HL-60 (cell line): ENCODE measurements at regions not wholly inside any gene's neighbourhood (a gene's known extent, or its start where the extent isn't known, plus 50 kb on each side); places are given as distances from the start of the nearest gene placed in this dataset.

ENCODE experiments used
- DNase-seq, 2 experiments: peaks; one replicate each; pipeline ENCODE4 v3.0.0-alpha.2; 2010 to 2020; ENCODE audit warnings: low read depth in 1 of 2, low spot score in 1 of 2
- H3K27ac ChIP-seq: fragments of 250-450 bp; sonication (Bioruptor Pico); replicated peaks from 2 replicates; pipeline ENCODE4 v1.5.1; 2020; ENCODE audit warnings: mild to moderate bottlenecking, moderate library complexity
- H3K27me3 ChIP-seq: fragments of 250-450 bp; sonication (Bioruptor Pico); 2 replicates; pipeline ENCODE4 v1.5.1; 2021; ENCODE audit warnings: mild to moderate bottlenecking, moderate library complexity; ENCODE audit not compliant: insufficient read depth, poor library complexity, severe bottlenecking
- H3K4me3 ChIP-seq: replicated peaks from 2 replicates; pipeline ENCODE4 v1.5.1; 2011; ENCODE audit warnings: mild to moderate bottlenecking, control low read depth, low read length; ENCODE audit not compliant: insufficient read depth
- GABPA ChIP-seq: IDR thresholded peaks from 2 replicates; pipeline ENCODE4 v1.6.1; 2012; ENCODE audit warnings: low read depth
- POLR2AphosphoS5 ChIP-seq: IDR thresholded peaks from 2 replicates; pipeline ENCODE4 v1.6.1; 2012; ENCODE audit warnings: low read depth
- SPI1 ChIP-seq: IDR thresholded peaks from 2 replicates; pipeline ENCODE4 v1.6.1; 2012; ENCODE audit warnings: low read depth, mild to moderate bottlenecking, borderline replicate concordance
- TF ChIP-seq, protein P1 (sequence below): IDR thresholded peaks from one replicate; pipeline ENCODE4 v1.5.1; 2011; ENCODE audit warnings: low read length, control low read depth, inconsistent platforms; ENCODE audit not compliant: insufficient read depth
- TF ChIP-seq, protein P2 (sequence below): IDR thresholded peaks from 2 replicates; pipeline ENCODE4 v1.6.1; 2012; ENCODE audit warnings: low read depth; ENCODE audit not compliant: insufficient replicate concordance

- TF ChIP-seq POLR2AphosphoS5, result no peak
- no peak for TF ChIP-seq SPI1
- no peak for TF ChIP-seq GABPA
- TF ChIP-seq, protein P1, sequence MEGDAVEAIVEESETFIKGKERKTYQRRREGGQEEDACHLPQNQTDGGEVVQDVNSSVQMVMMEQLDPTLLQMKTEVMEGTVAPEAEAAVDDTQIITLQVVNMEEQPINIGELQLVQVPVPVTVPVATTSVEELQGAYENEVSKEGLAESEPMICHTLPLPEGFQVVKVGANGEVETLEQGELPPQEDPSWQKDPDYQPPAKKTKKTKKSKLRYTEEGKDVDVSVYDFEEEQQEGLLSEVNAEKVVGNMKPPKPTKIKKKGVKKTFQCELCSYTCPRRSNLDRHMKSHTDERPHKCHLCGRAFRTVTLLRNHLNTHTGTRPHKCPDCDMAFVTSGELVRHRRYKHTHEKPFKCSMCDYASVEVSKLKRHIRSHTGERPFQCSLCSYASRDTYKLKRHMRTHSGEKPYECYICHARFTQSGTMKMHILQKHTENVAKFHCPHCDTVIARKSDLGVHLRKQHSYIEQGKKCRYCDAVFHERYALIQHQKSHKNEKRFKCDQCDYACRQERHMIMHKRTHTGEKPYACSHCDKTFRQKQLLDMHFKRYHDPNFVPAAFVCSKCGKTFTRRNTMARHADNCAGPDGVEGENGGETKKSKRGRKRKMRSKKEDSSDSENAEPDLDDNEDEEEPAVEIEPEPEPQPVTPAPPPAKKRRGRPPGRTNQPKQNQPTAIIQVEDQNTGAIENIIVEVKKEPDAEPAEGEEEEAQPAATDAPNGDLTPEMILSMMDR, result no peak
- TF ChIP-seq, protein P2, sequence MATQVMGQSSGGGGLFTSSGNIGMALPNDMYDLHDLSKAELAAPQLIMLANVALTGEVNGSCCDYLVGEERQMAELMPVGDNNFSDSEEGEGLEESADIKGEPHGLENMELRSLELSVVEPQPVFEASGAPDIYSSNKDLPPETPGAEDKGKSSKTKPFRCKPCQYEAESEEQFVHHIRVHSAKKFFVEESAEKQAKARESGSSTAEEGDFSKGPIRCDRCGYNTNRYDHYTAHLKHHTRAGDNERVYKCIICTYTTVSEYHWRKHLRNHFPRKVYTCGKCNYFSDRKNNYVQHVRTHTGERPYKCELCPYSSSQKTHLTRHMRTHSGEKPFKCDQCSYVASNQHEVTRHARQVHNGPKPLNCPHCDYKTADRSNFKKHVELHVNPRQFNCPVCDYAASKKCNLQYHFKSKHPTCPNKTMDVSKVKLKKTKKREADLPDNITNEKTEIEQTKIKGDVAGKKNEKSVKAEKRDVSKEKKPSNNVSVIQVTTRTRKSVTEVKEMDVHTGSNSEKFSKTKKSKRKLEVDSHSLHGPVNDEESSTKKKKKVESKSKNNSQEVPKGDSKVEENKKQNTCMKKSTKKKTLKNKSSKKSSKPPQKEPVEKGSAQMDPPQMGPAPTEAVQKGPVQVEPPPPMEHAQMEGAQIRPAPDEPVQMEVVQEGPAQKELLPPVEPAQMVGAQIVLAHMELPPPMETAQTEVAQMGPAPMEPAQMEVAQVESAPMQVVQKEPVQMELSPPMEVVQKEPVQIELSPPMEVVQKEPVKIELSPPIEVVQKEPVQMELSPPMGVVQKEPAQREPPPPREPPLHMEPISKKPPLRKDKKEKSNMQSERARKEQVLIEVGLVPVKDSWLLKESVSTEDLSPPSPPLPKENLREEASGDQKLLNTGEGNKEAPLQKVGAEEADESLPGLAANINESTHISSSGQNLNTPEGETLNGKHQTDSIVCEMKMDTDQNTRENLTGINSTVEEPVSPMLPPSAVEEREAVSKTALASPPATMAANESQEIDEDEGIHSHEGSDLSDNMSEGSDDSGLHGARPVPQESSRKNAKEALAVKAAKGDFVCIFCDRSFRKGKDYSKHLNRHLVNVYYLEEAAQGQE, result no peak
- Histone ChIP-seq H3K27me3 (no peaks in the 10 kb centered on the region), H3K27ac (no peak overlapping the region), H3K4me3 (no peak overlapping the region)
- no peak for DNase-seq
These were observed 189.9 kb downstream of the SPRY2 start for GRCh38 chr13:80151016-80151415.

DNA sequence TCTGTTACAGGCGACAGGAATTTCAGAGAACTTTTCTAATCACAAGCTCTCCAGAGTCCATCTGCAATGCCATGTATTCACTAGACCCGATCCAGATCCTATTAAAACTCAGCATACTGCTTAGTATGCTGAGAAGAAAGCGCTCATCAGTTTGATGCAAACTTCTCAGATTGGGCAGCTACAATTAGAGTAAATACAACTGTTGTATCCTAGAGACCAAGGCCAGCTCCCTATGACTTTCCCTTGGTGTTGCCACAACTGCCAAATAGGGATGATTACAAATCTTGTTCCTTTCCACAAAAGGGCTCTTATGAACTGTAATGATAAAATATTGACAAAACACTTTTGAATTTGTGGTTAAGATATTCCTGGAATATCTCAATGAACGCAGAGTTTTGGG, 191.2 kb downstream of the SPRY2 start:
- H3K27ac ChIP-seq, result no peak overlapping the region
- H3K27me3 ChIP-seq, result no peaks in the 10 kb centered on the region
- no peak overlapping the region for H3K4me3 ChIP-seq
- DNase-seq, result no peak
- TF ChIP-seq POLR2AphosphoS5, result no peak
- TF ChIP-seq, protein P1, result no peak
- TF ChIP-seq, protein P2, result no peak
- TF ChIP-seq GABPA, result no peak
- TF ChIP-seq SPI1, result no peak

DNA sequence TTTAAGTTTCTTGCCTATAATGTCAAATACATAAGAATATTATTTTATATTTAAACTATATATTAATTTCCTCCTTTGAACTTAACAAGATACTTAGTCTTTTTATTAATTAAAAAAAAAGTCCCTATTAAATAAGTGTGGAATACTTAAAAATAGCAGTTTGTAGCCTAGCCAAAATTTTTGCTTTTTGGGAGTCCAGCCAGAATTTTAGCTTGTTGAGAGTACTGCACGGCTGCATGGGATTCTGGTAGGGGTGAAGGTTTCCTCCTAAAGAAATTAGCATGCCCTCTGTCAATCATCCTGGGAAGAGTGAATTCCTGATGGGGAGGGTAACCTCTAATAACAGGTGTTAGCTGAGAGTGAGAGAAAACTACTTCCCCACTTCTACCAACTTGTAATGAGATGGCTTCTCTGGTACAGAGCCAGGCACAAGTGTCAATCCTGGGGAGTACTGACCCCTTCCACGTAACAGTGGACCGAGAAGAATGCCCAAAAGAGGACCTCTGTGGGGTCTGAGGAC, 195.7 kb downstream of the SPRY2 start:
- no peak for TF ChIP-seq POLR2AphosphoS5
- TF ChIP-seq, protein P1, result no peak
- no peak for TF ChIP-seq SPI1
- TF ChIP-seq, protein P2, result no peak
- TF ChIP-seq GABPA, result no peak
- Histone ChIP-seq H3K27ac (no peak overlapping the region), H3K4me3 (no peak overlapping the region), H3K27me3 (no peaks in the 10 kb centered on the region)
- DNase-seq, result no peak
